ENCODE measurements at regions not wholly inside any gene's neighbourhood (a gene's known extent, or its start where the extent isn't known, plus 50 kb on each side); places are given as distances from the start of the nearest gene placed in this dataset.

- TF ChIP-seq RB1 (IDR thresholded peaks at IDR 0.05; ENCODE audit: borderline replicate concordance) (no peak), ZBTB11 (CRISPR knock-in tag; IDR thresholded peaks at IDR 0.05) (no peak), CREB1 (IDR thresholded peaks at IDR 0.05; ENCODE audit: low read depth) (no peak), ASH2L (IDR thresholded peaks at IDR 0.05; ENCODE audit: borderline replicate concordance, low read depth) (no peak), ESRRA (IDR thresholded peaks at IDR 0.05; ENCODE audit: low read length) (no peak), BCL3 (IDR thresholded peaks at IDR 0.05; ENCODE audit: borderline replicate concordance, insufficient read depth, low read depth, low read length, poor library complexity, severe bottlenecking) (no peak), KAT2A (conservative IDR thresholded peaks at IDR 0.05; ENCODE audit: control insufficient read depth, low read depth, low read length) (no peak), MEF2A (IDR thresholded peaks at IDR 0.05; ENCODE audit: insufficient read depth, low read depth, low read length) (no peak), BMI1 (IDR thresholded peaks at IDR 0.05; ENCODE audit: borderline replicate concordance) (no peak), TARDBP (IDR thresholded peaks at IDR 0.05; ENCODE audit: borderline replicate concordance) (no peak), ZSCAN29 (IDR thresholded peaks at IDR 0.05) (no peak), RAD51 (IDR thresholded peaks at IDR 0.05) (no peak), CBX5 (IDR thresholded peaks at IDR 0.05; ENCODE audit: low read depth) (no peak), POLR2AphosphoS2 (IDR thresholded peaks at IDR 0.05; ENCODE audit: low read depth, low read length) (no peak), ZBED1 (IDR thresholded peaks at IDR 0.05; ENCODE audit: borderline replicate concordance) (no peak), CBX3 (IDR thresholded peaks at IDR 0.05; ENCODE audit: borderline replicate concordance, low read depth) (no peak), E4F1 (IDR thresholded peaks at IDR 0.05; ENCODE audit: borderline replicate concordance, partially characterized antibody) (no peak), BACH1 (IDR thresholded peaks at IDR 0.05; ENCODE audit: borderline replicate concordance) (no peak), CHD2 (IDR thresholded peaks at IDR 0.05; ENCODE audit: borderline replicate concordance, low read depth, low read length) (no peak), STAT1 (conservative IDR thresholded peaks at IDR 0.05) (no peak)
- H3K4me1 ChIP-seq (ENCODE audit: control insufficient read depth, insufficient read depth, low read length) = no peaks in the 10 kb centered on the region
- no peak overlapping the region for H2AFZ ChIP-seq (ENCODE audit: control insufficient read depth, low read depth, low read length)
- DNase-seq (ENCODE audit: low read depth, low spot score) (no peak), FAIRE-seq (no peak), ATAC-seq (no peak)
- in situ Hi-C loops (cut with MboI) = no loop called here
- H3K9ac ChIP-seq (ENCODE audit: control insufficient read depth, insufficient read depth, low read length) = no peak overlapping the region
- 11% methylated on average over 2 of the region's 2 CpGs for WGBS (ENCODE audit: insufficient coverage, insufficient replicate concordance, low lambda C conversion rate, missing lambda C conversion rate)
- ChIA-PET POLR2A (no interaction called here), SMC1A (ENCODE audit: uncharacterized antibody, unreplicated experiment) (interaction anchor here (1.1 to 1.8 kb wide), 2 partner anchors 13 to 16 kb away, joined by 5 read pairs; no protein-coding TSS in a partner anchor), RAD21 (ENCODE audit: unreplicated experiment) (no interaction called here), CTCF (no interaction called here)
- intact Hi-C loops (cut with micrococcal nuclease; ENCODE audit: unreplicated experiment) = no loop called here
- no peaks in the 10 kb centered on the region for H3K9me3 ChIP-seq (replicated peaks; ENCODE audit: control insufficient read depth, insufficient read depth, low read length)
- H3K36me3 ChIP-seq (ENCODE audit: control insufficient read depth in 2 of 2, insufficient read depth in 2 of 2, low read length in 1 of 2) = no peaks in the 10 kb centered on the region
- H3K79me2 ChIP-seq (ENCODE audit: control insufficient read depth, insufficient read depth, low read length) = no peaks in the 10 kb centered on the region
- no peak overlapping the region for H3K4me3 ChIP-seq
- no peaks in the 10 kb centered on the region for H4K20me1 ChIP-seq (ENCODE audit: control insufficient read depth, insufficient read depth)
- no peak overlapping the region for H3K4me2 ChIP-seq (ENCODE audit: control insufficient read depth, insufficient read depth)
- BruUV-seq (replicated peaks) = no TSS peak
- no peaks in the 10 kb centered on the region for H3K27me3 ChIP-seq (replicated peaks in 1 of 2; ENCODE audit: control insufficient read depth in 2 of 2, insufficient read depth in 2 of 2, low read length in 1 of 2)
- no peak overlapping the region for H3K27ac ChIP-seq (ENCODE audit: control insufficient read depth, insufficient read depth)
Measured at GRCh38 chr6:65938000-65938399, 231.0 kb upstream of the EYS start.
